Cardiac muscle cell (in vitro differentiated cells and primary cell): ENCODE measurements at regions not wholly inside any gene's neighbourhood (a gene's known extent, or its start where the extent isn't known, plus 50 kb on each side); places are given as distances from the start of the nearest gene placed in this dataset.
"Not testable (repeated sequence)": the region's sequence is repeated elsewhere in the genome, so short reads cannot be mapped to it uniquely, and the experiment has no call there.

Experiments used
- DNase-seq, 2 donors: peaks; one replicate each; pipeline versions ENCODE4 v3.0.0 to v3.0.0-alpha.2; 2010 to 2017; ENCODE audit warnings: low read depth in 1 of 2, low spot score in 1 of 2
- H3K27ac ChIP-seq: fragments of 200-600 bp; sonication (generic); 2 replicates; pipeline ENCODE4 v1.5.1; 2016
- H3K27me3 ChIP-seq: fragments of 200-600 bp; sonication (generic); 2 replicates; pipeline ENCODE4 v1.6.0; 2016; ENCODE audit warnings: control low read depth
- H3K36me3 ChIP-seq: fragments of 200-600 bp; sonication (generic); 2 replicates; pipeline ENCODE4 v1.5.1; 2016; ENCODE audit warnings: control low read depth
- H3K4me1 ChIP-seq: fragments of 200-600 bp; sonication (generic); 2 replicates; pipeline ENCODE4 v1.8.1; 2017; ENCODE audit warnings: low read depth, mild to moderate bottlenecking, mixed run types
- H3K4me3 ChIP-seq: fragments of 200-600 bp; sonication (generic); 2 replicates; pipeline ENCODE4 v1.5.1; 2016; ENCODE audit warnings: mild to moderate bottlenecking
- H3K9me3 ChIP-seq: fragments of 200-600 bp; sonication (generic); 2 replicates; pipeline ENCODE4 v1.5.1; 2017; ENCODE audit warnings: low read depth, mild to moderate bottlenecking, control low read depth
- TF ChIP-seq, protein P1 (sequence below): IDR thresholded peaks from 2 replicates; pipeline ENCODE4 v1.5.1; 2012; ENCODE audit warnings: low read depth, mild to moderate bottlenecking, low read length

DNA sequence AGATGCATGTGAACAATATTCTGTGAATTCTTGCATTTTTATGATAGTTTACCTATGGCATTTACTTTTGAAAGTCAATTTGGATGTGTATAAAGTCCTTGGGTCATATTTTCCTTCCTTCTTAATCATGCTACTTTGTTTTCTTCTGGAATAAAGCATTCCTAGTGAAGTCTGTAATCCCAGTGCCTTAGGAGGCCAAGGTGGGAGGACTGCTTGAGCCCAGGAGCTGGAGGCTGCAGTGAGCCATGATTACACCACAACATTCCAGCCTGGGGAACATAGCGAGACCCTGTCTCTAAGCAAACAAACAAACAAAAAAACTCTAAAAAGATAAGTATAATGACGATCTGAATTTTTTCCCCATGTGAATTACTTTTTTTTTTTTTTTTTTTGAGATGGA lies 69.7 kb upstream of the SYNCRIP start:
- Histone ChIP-seq H3K4me1 (no peaks in the 10 kb centered on the region), H3K36me3 (no peaks in the 10 kb centered on the region), H3K4me3 (no peak overlapping the region), H3K27ac (no peak overlapping the region), H3K9me3 (no peaks in the 10 kb centered on the region), H3K27me3 (no peaks in the 10 kb centered on the region)
- no peak for DNase-seq
- TF ChIP-seq, protein P1, sequence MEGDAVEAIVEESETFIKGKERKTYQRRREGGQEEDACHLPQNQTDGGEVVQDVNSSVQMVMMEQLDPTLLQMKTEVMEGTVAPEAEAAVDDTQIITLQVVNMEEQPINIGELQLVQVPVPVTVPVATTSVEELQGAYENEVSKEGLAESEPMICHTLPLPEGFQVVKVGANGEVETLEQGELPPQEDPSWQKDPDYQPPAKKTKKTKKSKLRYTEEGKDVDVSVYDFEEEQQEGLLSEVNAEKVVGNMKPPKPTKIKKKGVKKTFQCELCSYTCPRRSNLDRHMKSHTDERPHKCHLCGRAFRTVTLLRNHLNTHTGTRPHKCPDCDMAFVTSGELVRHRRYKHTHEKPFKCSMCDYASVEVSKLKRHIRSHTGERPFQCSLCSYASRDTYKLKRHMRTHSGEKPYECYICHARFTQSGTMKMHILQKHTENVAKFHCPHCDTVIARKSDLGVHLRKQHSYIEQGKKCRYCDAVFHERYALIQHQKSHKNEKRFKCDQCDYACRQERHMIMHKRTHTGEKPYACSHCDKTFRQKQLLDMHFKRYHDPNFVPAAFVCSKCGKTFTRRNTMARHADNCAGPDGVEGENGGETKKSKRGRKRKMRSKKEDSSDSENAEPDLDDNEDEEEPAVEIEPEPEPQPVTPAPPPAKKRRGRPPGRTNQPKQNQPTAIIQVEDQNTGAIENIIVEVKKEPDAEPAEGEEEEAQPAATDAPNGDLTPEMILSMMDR, result no peak

DNA sequence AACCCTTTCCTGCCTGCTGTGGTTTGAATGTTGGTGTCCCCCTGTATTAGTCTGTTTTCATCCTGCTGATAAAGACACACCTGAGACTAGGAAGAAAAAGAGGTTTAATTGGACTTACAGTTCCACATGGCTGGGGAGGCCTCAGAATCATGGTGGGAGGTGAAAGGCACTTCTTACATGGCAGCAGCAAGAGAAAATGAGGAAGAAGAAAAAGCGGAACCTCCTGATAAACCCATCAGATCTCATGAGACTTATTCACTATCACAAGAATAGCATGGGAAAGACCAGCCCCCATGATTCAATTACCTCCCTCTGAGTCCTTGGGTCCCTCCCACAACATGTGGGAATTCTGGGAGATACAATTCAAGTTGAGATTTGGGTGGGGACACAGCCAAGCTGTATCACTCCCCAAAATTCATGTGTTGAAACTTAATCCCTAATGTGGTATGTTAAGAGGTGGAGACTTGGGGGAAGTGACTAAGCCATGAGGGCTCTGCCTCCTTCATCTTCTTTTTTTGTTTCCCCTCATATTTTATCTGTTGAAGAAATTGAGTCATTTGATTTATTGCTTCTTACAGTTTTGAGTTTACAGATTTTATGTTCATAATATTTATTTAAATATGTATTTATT lies 64.9 kb upstream of the SYNCRIP start:
- not testable (repeated sequence) for H3K9me3 ChIP-seq, H3K4me1 ChIP-seq, H3K27ac ChIP-seq, H3K4me3 ChIP-seq, DNase-seq, H3K36me3 ChIP-seq, H3K27me3 ChIP-seq

DNA sequence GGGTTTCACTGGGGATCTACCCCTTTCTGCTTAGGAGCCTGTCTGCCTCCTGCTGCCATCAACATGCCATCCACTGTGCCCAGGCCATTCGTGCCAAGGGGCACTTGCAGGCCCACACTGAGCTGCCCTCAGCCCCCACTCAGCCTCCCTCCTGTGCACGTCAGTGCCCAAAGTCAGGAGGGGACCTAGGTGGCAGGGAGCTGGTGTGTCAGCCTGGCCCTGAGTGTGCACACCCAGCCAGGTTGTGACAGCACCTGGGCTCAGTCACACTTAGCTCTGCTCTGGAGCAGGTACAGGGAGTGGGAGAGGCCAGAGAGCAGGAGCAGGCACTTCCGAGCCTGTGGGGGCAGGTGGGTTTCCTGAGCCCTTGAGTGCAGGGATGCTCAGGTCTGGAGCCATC lies 63.6 kb upstream of the SYNCRIP start:
- TF ChIP-seq, protein P1, result no peak

DNA sequence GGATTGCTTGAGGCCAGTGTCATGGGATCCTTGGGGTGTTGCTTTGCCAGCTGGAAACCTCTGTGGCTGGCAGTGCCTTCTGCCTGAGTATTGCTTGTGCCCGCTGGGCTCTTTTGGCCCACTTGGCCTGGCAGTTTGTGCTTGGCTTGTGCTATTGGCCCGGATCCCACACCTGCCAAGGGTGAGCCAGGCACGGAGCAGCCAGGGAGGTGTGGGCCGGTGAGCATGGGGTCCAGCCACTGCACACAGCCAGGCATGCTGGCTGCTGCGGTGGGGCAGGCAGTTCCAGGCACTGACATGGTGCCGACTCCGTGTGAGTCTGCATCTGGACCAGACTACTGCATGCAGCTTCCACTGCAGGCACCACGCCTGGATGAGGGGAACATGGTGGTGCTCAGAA lies 62.5 kb upstream of the SYNCRIP start:
- DNase-seq, result no peak
- H3K4me1 ChIP-seq, result no peaks in the 10 kb centered on the region
- no peaks in the 10 kb centered on the region for H3K27me3 ChIP-seq
- H3K9me3 ChIP-seq, result no peaks in the 10 kb centered on the region
- H3K36me3 ChIP-seq, result no peaks in the 10 kb centered on the region
- no peak overlapping the region for H3K27ac ChIP-seq
- TF ChIP-seq, protein P1, result no peak
- no peak overlapping the region for H3K4me3 ChIP-seq

More for the DNA sequence above, 63.6 kb upstream of the SYNCRIP start:
- Histone ChIP-seq H3K9me3 (no peaks in the 10 kb centered on the region), H3K27ac (no peak overlapping the region), H3K4me3 (no peak overlapping the region), H3K36me3 (no peaks in the 10 kb centered on the region), H3K27me3 (no peaks in the 10 kb centered on the region), H3K4me1 (no peaks in the 10 kb centered on the region)
- no peak for DNase-seq

DNA sequence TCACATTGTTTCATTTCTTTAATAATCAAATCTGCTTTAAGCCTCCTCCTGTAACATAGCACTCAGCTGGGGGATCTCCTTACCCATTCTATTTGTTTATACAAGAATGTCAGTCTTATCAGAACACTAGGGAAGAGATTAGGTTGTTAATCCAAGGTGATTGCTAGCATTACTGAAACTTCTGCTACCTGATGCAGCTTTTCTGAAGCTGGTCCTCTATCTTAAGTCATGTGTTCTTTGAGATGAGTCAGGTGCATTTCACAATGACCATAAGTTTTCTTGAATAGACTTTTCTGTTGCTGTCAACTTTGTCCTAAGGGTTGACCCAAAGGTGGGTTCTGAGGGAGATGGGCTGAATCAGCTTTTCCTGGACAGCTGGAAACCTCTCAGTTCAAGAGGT lies 60.7 kb upstream of the SYNCRIP start:
- no peak for DNase-seq
- TF ChIP-seq, protein P1, result no peak
- no peak overlapping the region for H3K4me3 ChIP-seq
- no peaks in the 10 kb centered on the region for H3K4me1 ChIP-seq
- no peaks in the 10 kb centered on the region for H3K36me3 ChIP-seq
- no peaks in the 10 kb centered on the region for H3K9me3 ChIP-seq
- no peak overlapping the region for H3K27ac ChIP-seq
- H3K27me3 ChIP-seq, result no peaks in the 10 kb centered on the region
